NCI-H748 (cell line): ENCODE measurements at regions not wholly inside any gene's neighbourhood (a gene's known extent, or its start where the extent isn't known, plus 50 kb on each side); places are given as distances from the start of the nearest gene placed in this dataset.
"Not testable (repeated sequence)": the region's sequence is repeated elsewhere in the genome, so short reads cannot be mapped to it uniquely, and the experiment has no call there.

Source experiments
- DNase-seq: peaks from one replicate; lab custom pipeline; 2025; ENCODE audit not compliant: unreplicated experiment; lab: John Stamatoyannopoulos, UW

GRCh38 chr11:37840345-37840744 lies 1242.3 kb upstream of the RAG2 start:
- DNase-seq = not testable (repeated sequence)

GRCh38 chr11:37830529-37830928 lies 1232.5 kb upstream of the RAG2 start:
- no peak for DNase-seq

- DNase-seq = no peak
Observed at GRCh38 chr11:37817727-37818270, 1219.8 kb upstream of the RAG2 start.

GRCh38 chr11:37812281-37812880 lies 1214.3 kb upstream of the RAG2 start:
- DNase-seq = peak; percentile 7

- no peak for DNase-seq
Observed at GRCh38 chr11:37811349-37811748, 1213.3 kb upstream of the RAG2 start.

- DNase-seq = no peak
Observed at GRCh38 chr11:37804666-37805065, 1206.6 kb upstream of the RAG2 start.

- no peak for DNase-seq
Observed at GRCh38 chr11:37788141-37788877, 1190.3 kb upstream of the RAG2 start.

GRCh38 chr11:37786214-37786755 lies 1188.2 kb upstream of the RAG2 start:
- DNase-seq = no peak

- DNase-seq = no peak
Observed at GRCh38 chr11:37774441-37774840, 1176.4 kb upstream of the RAG2 start.

GRCh38 chr11:37770145-37770544 lies 1172.1 kb upstream of the RAG2 start:
- DNase-seq = no peak

GRCh38 chr11:37762079-37762478 lies 1164.0 kb upstream of the RAG2 start:
- no peak for DNase-seq

GRCh38 chr11:37755521-37755920 lies 1157.5 kb upstream of the RAG2 start:
- DNase-seq = no peak

GRCh38 chr11:37748641-37749040 lies 1150.6 kb upstream of the RAG2 start:
- DNase-seq = no peak

- no peak for DNase-seq
Observed at GRCh38 chr11:37747121-37747520, 1149.1 kb upstream of the RAG2 start.

- DNase-seq = no peak
Observed at GRCh38 chr11:37727371-37727770, 1129.3 kb upstream of the RAG2 start.

GRCh38 chr11:37724315-37724714 lies 1126.3 kb upstream of the RAG2 start:
- no peak for DNase-seq

- no peak for DNase-seq
Observed at GRCh38 chr11:37721485-37721884, 1123.4 kb upstream of the RAG2 start.

GRCh38 chr11:37718431-37718999 lies 1120.5 kb upstream of the RAG2 start:
- DNase-seq = no peak

GRCh38 chr11:37712251-37712650 lies 1114.2 kb upstream of the RAG2 start:
- peak; percentile 18 for DNase-seq

- DNase-seq = no peak
Observed at GRCh38 chr11:37710031-37710430, 1112.0 kb upstream of the RAG2 start.

- DNase-seq = no peak
Observed at GRCh38 chr11:37704791-37705190, 1106.8 kb upstream of the RAG2 start.

GRCh38 chr11:37699644-37700043 lies 1101.6 kb upstream of the RAG2 start:
- DNase-seq = no peak
